ENCODE measurements at regions not wholly inside any gene's neighbourhood (a gene's known extent, or its start where the extent isn't known, plus 50 kb on each side); places are given as distances from the start of the nearest gene placed in this dataset.

GRCh38 chr13:84959818-84960217, 839.4 kb downstream of the SLITRK6 start:
- TF ChIP-seq CTCF (IDR thresholded peaks at IDR 0.05; ENCODE audit: low read depth, low read length) (no peak), EZH2phosphoT487 (IDR thresholded peaks at IDR 0.05; ENCODE audit: low read depth) (no peak)
